Fibroblast of skin of left quadriceps (primary cell): ENCODE measurements at regions not wholly inside any gene's neighbourhood (a gene's known extent, or its start where the extent isn't known, plus 50 kb on each side); places are given as distances from the start of the nearest gene placed in this dataset.

Source experiments
- DNase-seq, 2 experiments: peaks; one replicate each; pipeline ENCODE4 v3.0.0-alpha.2; 2013; ENCODE audit warnings: low read depth in 2 of 2

- no peak for DNase-seq
Observed at GRCh38 chr3:140816372-140817195, 125.1 kb upstream of the SLC25A36 start.

- no peak for DNase-seq
Observed at GRCh38 chr3:140821493-140821892, 120.1 kb upstream of the SLC25A36 start.

GRCh38 chr3:140822401-140823047 lies 119.1 kb upstream of the SLC25A36 start:
- no peak for DNase-seq

- no peak for DNase-seq
Observed at GRCh38 chr3:140823106-140823505, 118.5 kb upstream of the SLC25A36 start.

GRCh38 chr3:140827894-140828293 lies 113.7 kb upstream of the SLC25A36 start:
- DNase-seq = no peak

GRCh38 chr3:140828585-140828984 lies 113.1 kb upstream of the SLC25A36 start:
- no peak for DNase-seq

GRCh38 chr3:140829796-140830195 lies 111.8 kb upstream of the SLC25A36 start:
- DNase-seq = no peak

GRCh38 chr3:140830391-140830790 lies 111.2 kb upstream of the SLC25A36 start:
- DNase-seq = no peak

- DNase-seq = no peak
Observed at GRCh38 chr3:140832883-140833282, 108.8 kb upstream of the SLC25A36 start.

GRCh38 chr3:140834266-140835037 lies 107.2 kb upstream of the SLC25A36 start:
- DNase-seq = no peak

GRCh38 chr3:140842984-140843649 lies 98.5 kb upstream of the SLC25A36 start:
- DNase-seq = no peak

GRCh38 chr3:140843656-140844055 lies 98.0 kb upstream of the SLC25A36 start:
- DNase-seq = no peak

- DNase-seq = no peak
Observed at GRCh38 chr3:140844072-140844471, 97.6 kb upstream of the SLC25A36 start.

GRCh38 chr3:140845882-140846281 lies 95.8 kb upstream of the SLC25A36 start:
- no peak for DNase-seq

GRCh38 chr3:140848666-140849065 lies 93.0 kb upstream of the SLC25A36 start:
- DNase-seq = no peak

- no peak for DNase-seq
Observed at GRCh38 chr3:140850210-140850955, 91.3 kb upstream of the SLC25A36 start.

- DNase-seq = no peak
Observed at GRCh38 chr3:140854961-140855360, 86.7 kb upstream of the SLC25A36 start.

GRCh38 chr3:140856905-140857304 lies 84.7 kb upstream of the SLC25A36 start:
- no peak for DNase-seq

- no peak for DNase-seq
Observed at GRCh38 chr3:140857993-140858392, 83.6 kb upstream of the SLC25A36 start.

GRCh38 chr3:140859592-140860336 lies 81.9 kb upstream of the SLC25A36 start:
- DNase-seq = no peak
